Vagina (tissue), 2 donors: ENCODE measurements at regions not wholly inside any gene's neighbourhood (a gene's known extent, or its start where the extent isn't known, plus 50 kb on each side); places are given as distances from the start of the nearest gene placed in this dataset.

ENCODE experiments used
- CTCF ChIP-seq, 3 experiments: fragments of 450-650 bp in 2 of 3; fragments of 200-600 bp in 1 of 3; sonication (generic) in 1 of 3; IDR thresholded peaks; one replicate each; pipeline ENCODE4 v1.5.1; 2017 to 2019; ENCODE audit warnings: antibody characterized with exemption in 3 of 3, mild to moderate bottlenecking in 2 of 3, moderate library complexity in 2 of 3
- POLR2A ChIP-seq, 2 donors: fragments of 450-650 bp; IDR thresholded peaks; one replicate each; pipeline ENCODE4 v1.6.1; 2017; ENCODE audit warnings: antibody characterized with exemption in 2 of 2, mild to moderate bottlenecking in 2 of 2, moderate library complexity in 2 of 2

DNA sequence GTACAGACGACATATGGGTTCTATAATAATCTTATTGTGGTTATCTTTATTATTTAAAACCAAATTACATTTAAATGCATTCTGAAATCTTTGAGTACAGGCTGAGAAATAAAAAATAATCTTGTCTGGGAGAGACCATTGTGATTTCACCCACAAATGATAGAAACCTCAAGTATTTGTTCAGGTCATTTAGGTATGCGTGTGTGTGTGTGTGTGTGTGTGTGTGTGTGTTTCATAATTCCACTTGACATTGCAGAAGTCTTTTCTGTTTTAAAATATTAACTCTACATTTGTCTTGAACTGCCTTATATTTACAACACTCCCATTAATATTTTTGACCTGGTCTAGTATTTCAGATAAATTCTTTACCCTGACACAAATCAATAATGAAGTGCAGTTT is 126.9 kb downstream of the SPRY2 start:
- no peak for TF ChIP-seq CTCF (IDR thresholded peaks at IDR 0.05)
- no peak for TF ChIP-seq POLR2A (IDR thresholded peaks at IDR 0.05)
